B cell (primary cell): ENCODE measurements at regions not wholly inside any gene's neighbourhood (a gene's known extent, or its start where the extent isn't known, plus 50 kb on each side); places are given as distances from the start of the nearest gene placed in this dataset.

ENCODE experiments used
- ATAC-seq: fragments of 200-7000 bp; cut with Tn5 transposase; one replicate; pipeline ENCODE4 v1.10.0; 2021; ENCODE audit warnings: low read depth, mild to moderate bottlenecking, moderate number of reproducible peaks, moderate library complexity
- CTCF ChIA-PET: fragments of 350-600 bp; sonication (Branson Sonifier 250); formaldehyde crosslinking; loops from one replicate; lab custom pipeline; 2021; ENCODE audit warnings: antibody characterized with exemption, inconsistent platforms; lab: Charles Lee
- POLR2A ChIA-PET: fragments of 350-600 bp; sonication (Branson Sonifier 250); formaldehyde crosslinking; loops from one replicate; lab custom pipeline; 2021; ENCODE audit warnings: antibody characterized with exemption; lab: Charles Lee
- DNase-seq: peaks from one replicate; pipeline ENCODE4 v3.0.0; 2013
- H2AFZ ChIP-seq: 2 replicates; pipeline ENCODE4 v1.6.1; 2012; ENCODE audit warnings: mild to moderate bottlenecking, low read depth, low read length; ENCODE audit not compliant: insufficient read depth, poor library complexity, severe bottlenecking
- H3K27ac ChIP-seq, 2 donors: 1 replicate in 1 of 2; 2 replicates in 1 of 2; pipeline ENCODE4 v1.5.1; 2012 to 2013; ENCODE audit warnings: low read length in 2 of 2, mild to moderate bottlenecking in 2 of 2, moderate library complexity in 1 of 2
- H3K27me3 ChIP-seq, 4 experiments: fragments of 200-600 bp in 1 of 4; sonication (generic) in 1 of 4; replicated peaks in 1 of 4; 1 replicate in 2 of 4; 2 replicates in 2 of 4; pipeline versions ENCODE4 v1.6.1 to v1.7.0; 2013 to 2016; ENCODE audit warnings: low read length in 3 of 4, mild to moderate bottlenecking in 2 of 4, mixed read lengths in 1 of 4, moderate library complexity in 1 of 4; ENCODE audit not compliant: insufficient read depth in 4 of 4, control insufficient read depth in 3 of 4; ENCODE audit errors: control extremely low read depth in 1 of 4
- H3K36me3 ChIP-seq, 2 experiments: replicated peaks in 1 of 2; 1 replicate in 1 of 2; 2 replicates in 1 of 2; pipeline versions ENCODE4 v1.6.1 to v1.7.1; 2013; ENCODE audit warnings: low read length in 1 of 2; ENCODE audit not compliant: insufficient read depth in 2 of 2, control insufficient read depth in 1 of 2; ENCODE audit errors: control extremely low read depth in 1 of 2, extremely low read depth in 1 of 2
- H3K4me1 ChIP-seq, 2 donors: fragments of 200-600 bp in 1 of 2; sonication (generic) in 1 of 2; 1 replicate in 1 of 2; 2 replicates in 1 of 2; pipeline versions ENCODE4 v1.5.1 to v1.6.1; 2013 to 2017; ENCODE audit warnings: low read length in 2 of 2; ENCODE audit not compliant: control insufficient read depth in 2 of 2, insufficient read depth in 2 of 2
- H3K4me2 ChIP-seq: replicated peaks from 2 replicates; pipeline ENCODE3; 2012; ENCODE audit warnings: mild to moderate bottlenecking, low read depth, low read length; ENCODE audit not compliant: poor library complexity, severe bottlenecking
- H3K4me3 ChIP-seq, 5 experiments: fragments of 200-600 bp in 1 of 5; sonication (generic) in 1 of 5; 1 replicate in 3 of 5; 2 replicates in 2 of 5; pipeline versions ENCODE4 v1.5.1 to v1.7.0; 2011 to 2016; ENCODE audit warnings: low read length in 4 of 5, mild to moderate bottlenecking in 4 of 5, low read depth in 2 of 5, control low read depth in 1 of 5, moderate library complexity in 1 of 5; ENCODE audit not compliant: insufficient read depth in 1 of 5; ENCODE audit errors: control extremely low read depth in 1 of 5, extremely low read depth in 1 of 5
- H3K79me2 ChIP-seq: fragments of 200-600 bp; sonication (generic); one replicate; pipeline ENCODE4 v1.6.0; 2016; ENCODE audit warnings: low read length; ENCODE audit not compliant: control insufficient read depth, insufficient read depth
- H3K9ac ChIP-seq: fragments of 200-600 bp; sonication (generic); 2 replicates; pipeline ENCODE4 v1.6.1; 2017; ENCODE audit warnings: mild to moderate bottlenecking, low read length, moderate library complexity
- H3K9me3 ChIP-seq, 3 donors: one replicate each; pipeline versions ENCODE4 v1.6.1 to v1.7.1; 2013; ENCODE audit warnings: low read length in 2 of 3; ENCODE audit not compliant: control insufficient read depth in 2 of 3, insufficient read depth in 1 of 3; ENCODE audit errors: control extremely low read depth in 1 of 3
- H4K20me1 ChIP-seq: 2 replicates; pipeline ENCODE4 v1.6.0; 2012; ENCODE audit warnings: mild to moderate bottlenecking, low read length; ENCODE audit not compliant: insufficient read depth, control insufficient read depth, poor library complexity, severe bottlenecking
- H3K27ac Mint-ChIP-seq: one replicate; pipeline ENCODE4 v1.8.0; 2021; ENCODE audit warnings: mixed read lengths
- H3K27me3 Mint-ChIP-seq: one replicate; pipeline ENCODE4 v1.8.0; 2021; ENCODE audit warnings: mixed read lengths
- H3K4me1 Mint-ChIP-seq: one replicate; pipeline ENCODE4 v1.8.0; 2021; ENCODE audit warnings: mixed read lengths
- H3K4me3 Mint-ChIP-seq: one replicate; pipeline ENCODE4 v1.8.0; 2021; ENCODE audit warnings: mixed read lengths
- H3K9me3 Mint-ChIP-seq: one replicate; pipeline ENCODE4 v1.8.0; 2022; ENCODE audit warnings: mixed read lengths; ENCODE audit not compliant: insufficient read depth
- EZH2 ChIP-seq: IDR thresholded peaks from 2 replicates; pipeline ENCODE4 v1.6.1; 2012; ENCODE audit warnings: borderline replicate concordance, low read depth, mild to moderate bottlenecking, moderate library complexity, low read length; ENCODE audit not compliant: insufficient read depth, poor library complexity, severe bottlenecking
- WGBS: methylation state at CpG from one replicate; pipeline ENCODE4 v1.1.5; 2013; ENCODE audit warnings: missing lambda C conversion rate; ENCODE audit not compliant: insufficient coverage; 5-methylcytosine and 5-hydroxymethylcytosine counted together
- intact Hi-C: fragments of 100-400 bp; cut with micrococcal nuclease; formaldehyde crosslinking; loops from one replicate; pipeline ENCODE4 v1.10.0; 2022
- TF ChIP-seq, protein P1 (sequence below): fragments of 200-600 bp; IDR thresholded peaks from one replicate; pipeline ENCODE4 v1.8.0; 2022; ENCODE audit warnings: antibody characterized with exemption, mild to moderate bottlenecking

DNA sequence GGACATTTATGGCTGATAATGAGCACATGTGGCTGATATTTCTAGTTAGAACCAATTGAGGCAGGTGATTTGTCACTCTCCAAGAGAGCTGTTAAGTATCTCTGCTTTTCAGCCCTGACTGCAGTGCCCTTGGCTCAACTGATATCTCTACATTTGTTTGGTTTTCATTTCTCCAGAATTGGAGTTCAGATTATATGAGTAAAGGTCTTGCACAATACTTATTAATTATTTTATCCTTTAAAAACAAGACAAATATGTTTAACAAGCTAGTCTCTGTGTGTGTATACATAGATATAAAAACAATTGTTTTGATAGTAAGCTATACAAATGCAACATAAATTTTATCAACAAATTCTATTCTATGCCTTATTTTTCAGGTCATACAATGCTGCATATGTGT lies 105.2 kb downstream of the BRMS1L start:
- no peak overlapping the region for H3K27ac ChIP-seq
- no peaks in the 10 kb centered on the region for H3K27me3 ChIP-seq
- TF ChIP-seq EZH2: no peak
- TF ChIP-seq, protein P1, sequence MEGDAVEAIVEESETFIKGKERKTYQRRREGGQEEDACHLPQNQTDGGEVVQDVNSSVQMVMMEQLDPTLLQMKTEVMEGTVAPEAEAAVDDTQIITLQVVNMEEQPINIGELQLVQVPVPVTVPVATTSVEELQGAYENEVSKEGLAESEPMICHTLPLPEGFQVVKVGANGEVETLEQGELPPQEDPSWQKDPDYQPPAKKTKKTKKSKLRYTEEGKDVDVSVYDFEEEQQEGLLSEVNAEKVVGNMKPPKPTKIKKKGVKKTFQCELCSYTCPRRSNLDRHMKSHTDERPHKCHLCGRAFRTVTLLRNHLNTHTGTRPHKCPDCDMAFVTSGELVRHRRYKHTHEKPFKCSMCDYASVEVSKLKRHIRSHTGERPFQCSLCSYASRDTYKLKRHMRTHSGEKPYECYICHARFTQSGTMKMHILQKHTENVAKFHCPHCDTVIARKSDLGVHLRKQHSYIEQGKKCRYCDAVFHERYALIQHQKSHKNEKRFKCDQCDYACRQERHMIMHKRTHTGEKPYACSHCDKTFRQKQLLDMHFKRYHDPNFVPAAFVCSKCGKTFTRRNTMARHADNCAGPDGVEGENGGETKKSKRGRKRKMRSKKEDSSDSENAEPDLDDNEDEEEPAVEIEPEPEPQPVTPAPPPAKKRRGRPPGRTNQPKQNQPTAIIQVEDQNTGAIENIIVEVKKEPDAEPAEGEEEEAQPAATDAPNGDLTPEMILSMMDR: no peak
- Mint-ChIP-seq H3K9me3 (no peaks in the 10 kb centered on the region), H3K27ac (no peak overlapping the region), H3K4me1 (peaks cover 7% of the 10 kb centered on the region), H3K27me3 (peaks cover 3% of the 10 kb centered on the region), H3K4me3 (no peak overlapping the region)
- POLR2A ChIA-PET: no interaction called here
- H3K79me2 ChIP-seq: no peaks in the 10 kb centered on the region
- intact Hi-C loops: no loop called here
- no peak overlapping the region for H2AFZ ChIP-seq
- no peak overlapping the region for H3K4me3 ChIP-seq
- no peak overlapping the region for H3K9ac ChIP-seq
- H3K4me1 ChIP-seq: no peaks in the 10 kb centered on the region
- no peaks in the 10 kb centered on the region for H4K20me1 ChIP-seq
- no peaks in the 10 kb centered on the region for H3K36me3 ChIP-seq
- no peak for ATAC-seq
- CTCF ChIA-PET: no interaction called here
- DNase-seq: no peak
- H3K9me3 ChIP-seq: no peaks in the 10 kb centered on the region
- no peak overlapping the region for H3K4me2 ChIP-seq

DNA sequence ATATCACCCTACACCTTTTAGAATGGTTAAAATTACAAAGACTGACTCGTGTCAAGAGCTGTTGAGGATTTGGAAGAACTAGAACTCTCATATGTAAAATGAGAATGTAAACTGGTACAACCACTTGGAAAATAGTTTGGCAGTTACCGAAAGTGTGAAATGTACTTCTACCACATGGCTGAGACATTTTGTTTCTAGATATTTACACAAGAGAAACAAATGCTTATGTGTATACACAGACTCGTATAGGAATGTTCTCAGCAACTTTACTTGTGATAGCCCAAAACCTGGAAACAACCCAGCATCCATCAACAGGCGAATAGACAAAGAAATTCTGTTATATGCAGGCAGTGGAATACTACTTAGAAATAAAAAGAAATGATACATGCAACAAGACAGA lies 103.0 kb downstream of the BRMS1L start:
- no peak overlapping the region for H3K27ac Mint-ChIP-seq
- peaks cover 7% of the 10 kb centered on the region for H3K4me1 Mint-ChIP-seq
- no peak overlapping the region for H3K9ac ChIP-seq
- H3K4me3 Mint-ChIP-seq: no peak overlapping the region
- no peaks in the 10 kb centered on the region for H3K79me2 ChIP-seq
- no peaks in the 10 kb centered on the region for H3K4me1 ChIP-seq
- H3K4me2 ChIP-seq: no peak overlapping the region
- no peak overlapping the region for H2AFZ ChIP-seq
- WGBS: no CpG with 5 or more reads among the region's 4 CpGs
- no peaks in the 10 kb centered on the region for H3K36me3 ChIP-seq
- no peaks in the 10 kb centered on the region for H3K9me3 ChIP-seq
- ChIA-PET POLR2A (no interaction called here), CTCF (no interaction called here)
- H3K4me3 ChIP-seq: no peak overlapping the region
- no peaks in the 10 kb centered on the region for H4K20me1 ChIP-seq
- H3K27me3 Mint-ChIP-seq: peaks cover 3% of the 10 kb centered on the region
- H3K27ac ChIP-seq: no peak overlapping the region
- no peak for DNase-seq
- H3K27me3 ChIP-seq: no peaks in the 10 kb centered on the region
- TF ChIP-seq, protein P1: no peak
- intact Hi-C loops: no loop called here
- ATAC-seq: no peak
- no peaks in the 10 kb centered on the region for H3K9me3 Mint-ChIP-seq
